HL-60/S4 treated with retinoic acid at 250 ng/mL for 4 days and 3 days (cell line): ENCODE measurements at regions not wholly inside any gene's neighbourhood (a gene's known extent, or its start where the extent isn't known, plus 50 kb on each side); places are given as distances from the start of the nearest gene placed in this dataset.
"Not testable (repeated sequence)": the region's sequence is repeated elsewhere in the genome, so short reads cannot be mapped to it uniquely, and the experiment has no call there.

ENCODE experiments used
- in situ Hi-C: fragments of 300-500 bp; cut with MboI; formaldehyde crosslinking; loops from 2 replicates; pipeline ENCODE4 v1.7.0; 2022; ENCODE audit warnings: low sequenced_read_pairs

DNA sequence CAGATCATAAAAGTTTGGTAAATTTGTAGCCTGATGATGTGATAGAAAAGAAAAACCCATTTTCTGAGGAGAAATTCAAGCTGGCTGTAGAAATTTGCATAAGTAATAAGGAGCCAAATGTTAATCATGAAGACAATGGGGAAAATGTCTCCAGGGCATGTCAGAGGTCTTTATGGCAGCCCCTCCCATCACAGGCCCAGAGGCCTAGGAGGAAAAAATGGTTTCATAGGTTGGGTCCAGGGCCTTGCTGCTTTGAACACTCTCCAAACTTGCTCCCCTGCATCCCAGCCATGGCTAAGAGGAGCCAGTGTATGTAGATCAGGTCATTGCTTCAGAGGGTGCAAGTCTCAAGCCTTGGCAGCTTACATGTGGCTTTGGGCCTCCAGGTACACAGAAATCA is 903.9 kb upstream of the ADAMTS5 start:
- in situ Hi-C loops: not testable (repeated sequence)

DNA sequence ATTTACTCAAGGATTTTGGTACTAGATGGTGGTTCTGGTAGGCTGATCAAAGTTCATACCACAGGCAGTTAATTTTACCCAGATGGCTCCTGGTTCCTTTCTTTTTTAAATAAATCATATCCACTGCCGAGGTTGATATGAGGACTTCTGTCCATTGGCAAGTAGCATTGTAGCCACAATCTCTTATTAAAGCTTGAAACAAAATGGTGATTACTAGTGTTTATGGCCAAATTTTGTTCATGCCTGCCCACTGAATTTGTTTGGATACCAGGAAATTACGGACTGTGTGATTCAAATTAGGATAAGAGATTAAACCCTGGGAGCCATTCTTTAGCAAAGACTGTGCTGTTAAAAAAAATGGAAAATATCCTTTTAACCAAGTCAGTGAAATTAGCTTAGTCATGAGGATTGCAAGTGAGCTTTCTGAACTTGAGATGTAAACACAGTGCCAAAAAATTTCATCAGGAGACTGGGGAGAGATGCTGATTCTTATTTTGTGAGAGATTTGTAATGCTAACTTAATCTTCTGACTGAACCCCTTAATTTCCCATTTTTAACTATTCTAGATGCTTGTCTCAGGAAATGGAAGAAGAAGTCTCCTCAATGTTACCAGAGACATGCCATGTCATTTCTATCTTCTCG is 893.5 kb upstream of the ADAMTS5 start:
- in situ Hi-C loops: not testable (repeated sequence)

DNA sequence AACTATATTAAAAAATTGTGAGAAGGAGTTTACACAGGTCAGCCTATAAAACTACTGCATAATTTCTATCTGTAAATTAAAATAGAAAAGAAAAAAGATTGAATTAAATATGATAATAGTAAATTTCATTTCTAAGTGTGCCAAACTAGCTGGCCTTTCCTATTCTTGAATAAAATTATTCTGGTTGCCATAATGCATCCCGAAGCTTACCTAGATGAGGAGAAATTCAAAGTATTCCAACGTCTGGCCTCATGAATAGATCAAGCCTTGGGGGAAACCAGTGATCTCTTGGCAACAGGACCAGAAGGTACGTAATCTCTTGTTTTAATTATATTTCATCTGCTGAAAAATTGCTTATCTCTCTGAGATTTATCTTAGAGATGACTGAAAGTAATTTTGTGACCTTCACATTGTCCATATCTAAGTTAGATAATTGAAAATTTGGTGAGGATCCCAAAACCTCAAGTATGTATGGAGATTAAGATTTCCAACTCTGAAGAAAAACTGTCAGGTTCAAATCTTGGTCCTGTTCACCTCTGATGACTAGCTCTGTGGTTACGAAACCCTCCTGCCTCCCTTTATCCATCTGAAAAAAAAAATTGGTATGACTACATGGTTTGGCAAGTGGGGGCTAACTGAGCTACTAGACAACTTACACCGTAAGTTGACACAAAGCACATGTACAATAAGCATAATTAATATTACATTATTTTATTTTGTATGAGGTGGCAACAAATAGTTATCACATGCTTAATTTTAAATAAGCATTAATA is 891.4 kb upstream of the ADAMTS5 start:
- in situ Hi-C loops: not testable (repeated sequence)

DNA sequence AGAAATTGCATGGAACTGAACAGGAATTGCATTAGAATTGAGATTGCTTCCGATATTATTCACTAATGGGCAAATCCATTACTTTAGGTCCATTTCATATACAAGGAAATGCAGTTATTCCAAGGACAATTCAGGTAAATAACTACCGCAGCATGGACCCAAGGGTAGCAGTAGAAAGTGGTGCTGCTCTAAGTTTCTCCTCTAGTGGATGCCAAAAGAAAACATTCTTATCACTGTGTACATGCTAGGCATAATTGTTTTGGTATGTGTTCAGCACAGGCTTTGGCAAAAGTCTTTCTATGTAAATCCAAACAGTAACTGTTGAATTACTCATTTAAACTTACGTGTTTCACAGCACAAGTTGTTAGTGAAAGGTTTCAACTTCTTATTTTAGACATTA is 890.1 kb upstream of the ADAMTS5 start:
- in situ Hi-C loops: not testable (repeated sequence)

DNA sequence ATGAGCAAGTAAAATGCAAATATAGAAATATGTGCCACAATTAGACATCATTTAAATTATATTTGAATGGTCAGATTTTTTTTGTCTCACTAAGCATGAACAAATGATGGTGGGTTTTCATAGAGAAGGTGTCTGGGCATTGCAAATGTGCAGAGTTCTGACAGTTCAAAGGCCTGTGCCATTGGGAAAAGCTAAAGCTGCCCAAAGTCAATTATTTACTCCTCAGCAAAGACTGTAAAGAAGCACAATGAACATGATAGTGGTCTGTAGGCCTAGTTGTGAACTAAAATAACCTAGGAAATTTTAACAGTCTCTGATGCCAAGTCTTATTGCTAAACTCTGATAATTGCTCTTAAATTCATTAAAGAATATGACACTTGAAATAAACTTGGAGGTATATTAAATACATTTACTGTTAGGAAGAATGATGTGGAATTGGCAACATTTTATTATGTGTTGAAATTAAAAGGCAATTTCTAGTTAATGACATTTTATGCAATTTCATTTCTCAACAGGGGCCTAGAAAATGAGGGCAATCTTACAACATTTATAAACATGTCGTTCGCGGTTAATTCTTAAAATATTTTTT is 874.3 kb upstream of the ADAMTS5 start:
- in situ Hi-C loops: no loop called here

DNA sequence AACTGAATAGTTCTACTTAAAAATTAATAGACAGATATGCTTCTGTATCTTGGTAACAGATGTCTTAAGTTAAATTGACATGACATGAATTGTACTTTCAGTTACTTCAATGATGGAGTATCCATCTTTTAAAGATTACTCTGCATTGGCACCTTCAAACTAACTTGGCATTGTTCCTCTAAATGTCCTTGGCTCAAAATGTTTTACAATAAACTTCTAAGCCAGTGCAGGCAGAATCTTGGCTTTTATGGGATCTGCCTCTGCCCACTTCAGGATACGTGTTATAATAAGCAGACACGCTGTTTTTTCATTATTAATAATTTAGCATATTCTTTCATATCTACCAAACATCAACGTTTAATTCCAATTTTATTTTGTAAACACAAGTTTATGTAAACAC is 873.4 kb upstream of the ADAMTS5 start:
- in situ Hi-C loops: no loop called here

DNA sequence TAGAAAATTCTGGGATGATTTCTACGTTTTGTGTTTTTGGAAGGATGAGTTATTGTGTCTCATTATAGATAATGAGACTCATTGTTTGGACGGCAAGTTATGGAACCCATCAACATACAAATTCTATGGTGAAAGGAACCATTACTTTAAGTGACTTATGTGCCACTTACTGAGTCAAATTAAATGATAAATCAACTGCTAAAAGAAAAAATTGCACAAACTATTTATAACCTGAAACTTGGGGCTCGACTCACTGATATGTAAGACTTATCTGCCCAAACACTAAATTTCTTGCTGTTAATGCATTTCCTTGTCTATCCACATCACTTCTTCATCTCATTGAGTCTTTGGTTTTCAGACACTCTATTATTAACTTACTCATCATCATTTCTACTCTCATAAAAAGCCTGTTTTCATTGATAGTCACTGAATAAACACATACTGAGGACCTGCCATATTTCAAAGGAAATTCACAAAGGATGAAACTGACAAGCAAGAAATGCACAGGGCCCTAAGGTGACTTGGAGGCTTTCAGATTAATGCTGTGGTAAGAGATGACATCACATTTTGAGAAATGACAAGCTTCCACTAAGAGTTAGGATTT is 872.7 kb upstream of the ADAMTS5 start:
- in situ Hi-C loops: no loop called here

DNA sequence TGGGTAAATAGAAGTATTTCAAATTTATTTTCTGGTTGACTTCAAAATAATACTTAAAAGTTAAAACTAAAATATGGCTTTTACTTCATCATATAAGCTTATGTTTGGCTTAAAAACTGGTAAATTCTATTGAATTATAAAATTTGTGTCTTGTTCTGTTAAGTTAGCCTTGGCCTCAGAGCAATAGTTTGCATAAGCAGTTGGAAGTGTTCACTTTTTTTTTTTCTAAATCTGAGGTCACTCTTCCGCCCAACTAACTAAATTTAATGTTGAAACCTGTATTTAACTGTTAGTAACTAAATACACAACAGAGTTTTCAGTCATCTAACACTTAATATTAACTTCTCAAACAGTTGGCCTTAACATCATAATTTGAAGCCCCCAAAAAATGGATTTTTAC is 871.7 kb upstream of the ADAMTS5 start:
- in situ Hi-C loops: no loop called here

DNA sequence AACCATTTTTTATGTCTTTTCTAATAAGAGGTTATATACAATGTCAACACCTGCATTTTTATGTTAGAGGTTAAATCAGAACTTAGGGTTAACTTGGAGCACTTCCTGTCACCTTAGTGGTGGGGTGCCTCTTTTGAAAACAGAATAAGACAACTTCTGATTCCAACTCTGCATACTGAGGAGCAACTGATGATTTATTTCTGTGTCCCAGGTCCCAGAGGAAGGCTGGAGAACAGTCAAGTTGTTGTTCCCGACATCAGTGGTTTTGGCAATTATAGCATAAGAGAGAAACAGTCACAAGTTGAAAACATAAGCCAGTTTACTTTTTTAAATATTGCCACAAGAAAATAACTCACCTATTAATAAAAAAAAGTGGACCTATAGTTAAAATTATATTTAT is 871.0 kb upstream of the ADAMTS5 start:
- in situ Hi-C loops: no loop called here

DNA sequence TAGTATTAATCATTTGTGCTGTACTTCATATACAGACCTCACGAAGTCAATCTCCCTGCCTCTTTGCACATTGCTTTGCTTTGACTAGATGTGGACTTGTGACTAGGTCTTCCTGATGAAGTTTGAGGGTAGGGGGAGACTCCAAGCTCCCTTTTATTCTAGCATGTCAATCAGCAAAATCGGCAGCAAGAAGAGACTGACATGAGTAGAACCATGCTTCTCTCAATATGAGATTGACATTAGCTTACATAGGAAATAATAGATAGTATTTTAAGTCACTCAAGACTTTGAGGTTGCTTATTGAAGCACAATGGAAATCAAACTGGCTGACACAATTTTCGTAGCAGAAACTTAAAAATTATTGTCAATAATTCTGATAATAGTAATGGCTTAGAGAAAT is 866.4 kb upstream of the ADAMTS5 start:
- in situ Hi-C loops: no loop called here

DNA sequence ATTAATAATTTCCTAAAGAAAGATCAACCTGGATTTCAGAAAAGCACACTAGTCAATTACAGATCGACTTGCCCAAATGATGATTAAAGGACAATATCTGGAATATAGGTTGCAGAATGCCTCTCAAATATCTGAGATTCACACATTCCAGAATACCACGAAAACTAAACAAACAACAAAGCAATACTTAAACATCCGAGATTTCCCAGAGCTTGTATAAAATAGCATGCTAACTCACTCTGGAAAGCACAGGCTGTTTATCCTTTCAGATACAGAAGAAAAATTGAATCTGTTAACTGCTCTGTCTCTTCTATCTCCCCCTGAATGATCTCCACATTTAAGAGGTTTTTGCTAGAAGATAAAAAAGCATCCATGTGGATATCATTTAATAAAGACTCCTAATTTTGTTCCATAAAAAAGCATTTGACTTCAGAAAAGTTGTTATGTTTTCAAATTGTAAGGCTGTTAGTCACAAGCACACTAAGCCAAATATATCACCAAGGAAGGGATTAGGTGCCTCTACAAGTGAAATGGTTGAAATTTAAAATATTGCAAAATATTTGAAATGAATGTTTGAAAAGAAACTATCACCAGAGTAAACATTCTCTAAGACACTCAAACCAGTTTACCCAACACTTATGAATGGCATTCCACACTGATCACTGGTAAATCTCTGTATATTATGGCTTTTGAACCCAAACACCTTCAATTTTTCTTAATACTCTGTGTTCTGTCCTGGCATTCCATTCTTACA is 865.1 kb upstream of the ADAMTS5 start:
- in situ Hi-C loops: no loop called here

DNA sequence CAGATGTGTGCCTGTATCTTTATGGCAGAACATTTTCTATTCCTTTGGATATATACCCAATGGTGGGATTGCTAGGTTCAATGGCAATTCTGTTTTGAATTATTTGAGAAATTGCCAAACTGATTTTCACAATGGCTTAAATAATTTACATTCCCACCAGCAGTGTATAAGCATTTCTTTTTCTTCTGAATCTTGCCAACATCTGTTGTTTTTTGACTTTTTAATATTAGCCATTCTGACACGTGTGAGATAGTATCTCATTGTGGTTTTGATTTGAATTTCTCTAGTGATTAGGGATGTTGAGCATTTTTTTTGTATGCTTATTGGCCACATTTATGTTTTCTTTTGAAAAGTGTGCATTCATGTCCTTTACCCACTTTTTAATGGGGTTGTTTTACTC is 864.3 kb upstream of the ADAMTS5 start:
- in situ Hi-C loops: no loop called here

DNA sequence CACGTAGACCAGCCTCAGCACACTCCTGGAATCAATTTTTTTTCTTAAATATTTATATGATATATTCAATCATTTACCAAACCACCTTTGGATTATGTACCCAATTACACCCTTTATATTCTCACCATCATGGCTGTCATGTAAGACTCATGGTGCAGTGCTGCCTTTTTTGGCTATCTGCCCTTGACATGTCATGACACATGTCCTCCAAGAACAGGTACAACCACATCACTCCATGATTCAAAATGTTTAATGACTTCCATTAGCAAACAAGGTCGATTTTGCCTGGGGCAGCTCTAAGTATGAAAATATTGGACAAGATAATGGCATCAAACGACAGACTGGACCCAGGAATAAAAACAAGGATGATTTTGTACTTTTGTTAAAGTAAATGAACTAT is 861.1 kb upstream of the ADAMTS5 start:
- in situ Hi-C loops: no loop called here

DNA sequence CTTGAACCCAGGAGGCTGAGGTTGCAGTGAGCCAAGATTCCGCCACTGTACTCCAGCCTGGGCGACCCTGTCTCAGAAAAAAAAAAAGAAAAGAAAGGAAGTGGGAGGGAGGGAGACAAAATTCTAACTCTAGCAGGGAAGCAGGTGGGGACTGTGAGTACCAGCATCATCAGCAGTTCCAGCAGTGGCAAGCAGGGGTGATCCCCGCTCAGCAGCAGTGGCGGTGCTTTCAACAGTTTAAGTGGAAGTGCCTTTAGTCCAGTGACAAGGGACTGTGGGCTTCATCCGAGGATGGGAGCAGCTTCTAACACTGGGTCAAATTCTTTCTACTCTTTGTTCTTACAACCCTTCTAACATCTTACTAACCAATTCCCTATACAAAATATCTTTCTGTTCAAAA is 858.1 kb upstream of the ADAMTS5 start:
- in situ Hi-C loops: no loop called here

DNA sequence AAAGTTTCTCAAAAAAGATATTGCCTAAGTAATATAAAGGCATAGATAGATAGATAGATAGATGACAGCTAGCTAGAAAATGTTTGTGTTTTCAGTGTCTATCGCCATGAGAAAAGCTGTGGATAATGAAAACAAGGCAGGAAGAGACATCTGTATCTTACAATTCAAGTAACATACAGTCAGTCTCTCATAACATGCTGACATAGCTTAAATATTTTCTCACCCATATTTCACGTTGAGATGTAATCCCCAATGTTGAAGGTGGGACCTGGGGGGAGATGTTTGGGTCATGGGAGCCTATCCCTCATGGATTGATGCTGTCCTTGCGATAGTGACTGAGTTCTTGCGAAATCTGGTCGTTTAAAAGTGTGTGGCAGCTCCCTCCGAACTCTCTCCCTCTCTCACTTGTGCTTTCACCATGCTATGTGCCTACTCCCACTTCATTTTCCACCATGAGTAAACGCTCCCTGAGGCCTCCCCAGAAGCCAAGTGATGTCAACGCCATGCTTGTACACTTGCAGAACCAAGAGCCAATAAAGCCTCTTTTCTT is 856.8 kb upstream of the ADAMTS5 start:
- in situ Hi-C loops: no loop called here

DNA sequence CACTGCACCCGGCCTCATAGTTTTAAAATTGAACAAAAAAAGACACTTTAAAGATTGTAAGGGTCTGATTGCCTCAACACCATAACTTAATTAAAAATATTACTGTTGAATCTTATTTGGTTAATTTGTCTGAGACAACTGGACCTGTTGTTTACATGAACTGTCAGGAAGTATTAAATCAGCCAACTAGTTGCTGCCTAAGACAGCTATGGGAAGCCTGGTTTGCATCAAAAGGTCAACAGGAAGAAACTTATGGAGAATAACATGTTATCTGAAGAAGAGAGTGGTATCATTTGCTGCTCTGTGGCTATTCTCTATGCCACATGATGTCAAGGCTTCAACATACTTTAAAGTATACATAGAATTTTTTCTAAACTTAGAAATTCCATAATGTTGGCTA is 853.5 kb upstream of the ADAMTS5 start:
- in situ Hi-C loops: no loop called here

DNA sequence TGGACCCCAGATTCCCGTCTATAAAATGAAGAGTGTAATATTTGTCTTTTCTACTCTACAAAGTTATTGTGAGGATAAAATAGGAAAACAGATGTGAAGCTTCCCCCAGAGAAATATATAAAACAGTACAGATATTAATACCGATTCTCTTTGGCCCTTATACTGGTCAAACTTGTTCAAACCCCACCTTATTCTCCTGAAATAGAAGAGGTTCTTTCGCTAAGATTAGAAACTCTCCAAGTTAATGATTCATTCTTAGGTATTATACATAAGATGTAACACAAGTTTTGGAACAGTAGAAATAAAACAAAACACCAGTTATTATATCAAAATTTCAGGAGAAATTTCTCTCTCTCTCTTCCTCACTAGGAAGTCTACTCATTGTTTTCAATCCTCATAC is 852.4 kb upstream of the ADAMTS5 start:
- in situ Hi-C loops: no loop called here

DNA sequence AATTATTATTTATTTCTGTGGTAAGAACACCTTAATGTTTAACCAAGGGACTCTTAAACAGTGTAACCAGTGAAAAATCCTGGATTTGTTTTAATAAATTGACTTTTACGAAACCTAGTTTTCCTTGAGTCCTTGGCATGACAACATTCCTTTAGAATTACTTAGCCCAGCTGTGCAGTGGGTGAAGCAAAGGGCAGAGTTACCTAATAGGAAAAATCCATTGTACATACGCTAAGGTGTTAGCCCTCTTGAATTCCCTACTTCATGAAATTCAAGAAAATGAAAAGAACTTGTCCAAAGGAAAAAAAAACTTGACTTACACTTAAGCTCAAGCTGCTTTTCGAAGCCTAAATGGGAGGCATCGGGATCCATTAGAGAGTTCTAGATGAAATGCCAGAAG is 852.0 kb upstream of the ADAMTS5 start:
- in situ Hi-C loops: no loop called here

DNA sequence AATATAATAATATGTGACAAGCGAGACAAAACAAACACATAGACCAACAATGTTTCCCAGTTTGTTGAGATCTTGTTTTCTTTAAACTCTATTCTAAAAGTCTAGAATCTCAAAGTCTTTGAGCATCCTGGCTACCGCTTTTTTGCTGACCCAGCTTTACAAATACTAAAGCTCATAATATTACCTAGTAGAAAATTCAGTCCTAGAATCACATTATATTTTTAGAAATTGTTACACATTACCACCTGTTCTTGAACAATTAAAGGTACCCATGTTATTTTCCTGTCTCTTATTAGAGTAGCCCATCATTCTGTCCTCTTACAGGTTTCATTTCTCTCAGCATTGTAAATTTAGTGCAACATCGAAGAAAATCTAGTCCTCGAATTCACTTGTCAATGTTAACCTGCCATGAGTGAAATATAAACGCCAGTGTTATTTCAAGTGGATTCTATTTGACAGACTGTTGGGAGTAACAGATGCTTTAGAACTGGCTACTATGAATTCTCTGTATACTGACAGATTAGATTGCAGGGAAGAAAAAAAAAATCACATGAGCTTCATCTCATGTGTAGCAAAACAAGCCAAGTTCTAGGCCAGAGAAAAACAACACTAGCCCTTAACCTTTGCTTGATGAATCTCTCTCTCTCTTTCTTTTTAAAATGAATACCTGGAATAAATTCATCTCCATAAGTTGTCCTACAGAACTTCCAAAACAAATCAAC is 851.2 kb upstream of the ADAMTS5 start:
- in situ Hi-C loops: no loop called here

DNA sequence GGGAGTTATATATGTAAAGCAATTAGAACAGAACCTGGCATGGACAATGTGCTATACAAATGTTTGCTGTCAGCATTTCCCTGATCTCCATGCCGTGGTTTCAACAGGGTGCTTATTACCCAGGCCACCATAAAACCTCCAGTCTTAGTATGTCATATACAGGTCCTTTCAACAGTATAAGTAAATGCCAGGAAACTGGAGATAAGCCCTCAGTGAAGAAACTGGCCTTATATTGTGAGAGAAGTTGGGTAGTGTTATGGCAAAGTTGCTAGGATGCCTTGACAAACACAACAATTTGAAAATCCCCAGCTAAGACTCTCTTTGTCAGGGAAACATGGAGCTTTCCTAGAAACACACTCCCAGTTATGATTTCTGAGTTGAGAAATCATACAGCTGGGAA is 850.2 kb upstream of the ADAMTS5 start:
- in situ Hi-C loops: no loop called here
